ENCODE measurements at regions not wholly inside any gene's neighbourhood (a gene's known extent, or its start where the extent isn't known, plus 50 kb on each side); places are given as distances from the start of the nearest gene placed in this dataset.
"Not testable (repeated sequence)": the region's sequence is repeated elsewhere in the genome, so short reads cannot be mapped to it uniquely, and the experiment has no call there.

DNA sequence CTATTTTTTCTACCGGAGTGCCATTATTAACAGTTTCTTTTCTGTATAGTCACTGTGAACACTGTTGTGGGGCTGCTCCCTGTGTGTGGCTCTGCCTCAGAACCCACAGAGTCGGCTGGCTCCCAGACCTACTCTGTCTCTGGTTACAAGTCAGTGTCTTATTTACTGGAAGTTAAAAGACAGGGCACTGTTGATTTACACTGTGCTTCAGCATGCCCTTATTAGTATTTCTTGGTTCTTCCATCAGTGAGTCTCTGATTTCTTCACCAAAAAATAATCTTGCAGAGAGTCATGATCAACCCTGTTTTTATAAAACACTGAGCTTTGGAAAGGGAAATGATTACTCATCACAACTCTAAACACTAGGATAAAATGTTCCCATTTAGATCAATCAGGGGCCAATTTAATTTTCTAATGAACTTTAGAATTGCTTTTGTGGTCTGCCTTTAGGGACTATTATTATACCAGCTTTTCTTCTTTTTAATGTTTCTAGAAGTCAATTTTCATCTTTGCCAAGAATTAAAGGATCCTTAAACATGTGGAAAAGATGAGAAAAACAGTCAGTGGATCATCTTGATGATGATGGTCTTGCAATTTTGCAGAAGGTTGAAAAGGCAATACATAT is 92.6 kb downstream of the UTRN start:
- Histone ChIP-seq H3K4me1 (peaks cover 0 to 5% of the 10 kb centered on the region in 2 donors), H3K9me3 (no peaks in the 10 kb centered on the region), H3K27me3 (no peaks in the 10 kb centered on the region), H3K27ac (peak overlapping the region; percentile 22 to 50), H3K4me3 (no peak overlapping the region), H3K36me3 (no peaks in the 10 kb centered on the region)
- TF ChIP-seq POLR2A (IDR thresholded peaks at IDR 0.05) = no peak
- TF ChIP-seq, protein P1, sequence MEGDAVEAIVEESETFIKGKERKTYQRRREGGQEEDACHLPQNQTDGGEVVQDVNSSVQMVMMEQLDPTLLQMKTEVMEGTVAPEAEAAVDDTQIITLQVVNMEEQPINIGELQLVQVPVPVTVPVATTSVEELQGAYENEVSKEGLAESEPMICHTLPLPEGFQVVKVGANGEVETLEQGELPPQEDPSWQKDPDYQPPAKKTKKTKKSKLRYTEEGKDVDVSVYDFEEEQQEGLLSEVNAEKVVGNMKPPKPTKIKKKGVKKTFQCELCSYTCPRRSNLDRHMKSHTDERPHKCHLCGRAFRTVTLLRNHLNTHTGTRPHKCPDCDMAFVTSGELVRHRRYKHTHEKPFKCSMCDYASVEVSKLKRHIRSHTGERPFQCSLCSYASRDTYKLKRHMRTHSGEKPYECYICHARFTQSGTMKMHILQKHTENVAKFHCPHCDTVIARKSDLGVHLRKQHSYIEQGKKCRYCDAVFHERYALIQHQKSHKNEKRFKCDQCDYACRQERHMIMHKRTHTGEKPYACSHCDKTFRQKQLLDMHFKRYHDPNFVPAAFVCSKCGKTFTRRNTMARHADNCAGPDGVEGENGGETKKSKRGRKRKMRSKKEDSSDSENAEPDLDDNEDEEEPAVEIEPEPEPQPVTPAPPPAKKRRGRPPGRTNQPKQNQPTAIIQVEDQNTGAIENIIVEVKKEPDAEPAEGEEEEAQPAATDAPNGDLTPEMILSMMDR (IDR thresholded peaks at IDR 0.05) = no peak
- intact Hi-C loops (cut with DNase I; ENCODE audit: low total_unique reads) = no loop called here
- DNase-seq = no peak

DNA sequence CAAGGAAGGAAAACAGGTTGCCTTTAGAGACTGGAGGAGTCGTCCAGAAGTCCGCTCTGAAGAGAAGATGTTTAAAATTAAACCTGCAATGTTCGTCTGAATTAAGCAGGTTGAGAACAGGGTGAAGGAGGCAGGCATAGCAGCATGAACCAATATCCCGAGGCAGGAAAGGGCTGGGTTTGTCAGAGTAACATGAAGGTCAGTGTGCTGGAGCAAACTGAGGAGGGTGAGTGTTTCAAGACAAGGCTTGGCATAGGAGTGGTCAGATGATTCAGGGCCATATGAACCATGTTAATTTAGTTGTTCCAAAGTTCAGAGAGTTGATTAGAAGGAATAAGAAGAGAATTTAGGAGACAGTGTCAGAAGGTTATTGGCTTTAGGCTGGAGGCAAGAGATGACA is 93.3 kb downstream of the UTRN start:
- Histone ChIP-seq H3K4me1 (peaks cover 0 to 5% of the 10 kb centered on the region in 2 donors), H3K27ac (peak overlapping the region in 1 of 2 donors; percentile 1), H3K27me3 (no peaks in the 10 kb centered on the region), H3K4me3 (no peak overlapping the region), H3K9me3 (no peaks in the 10 kb centered on the region), H3K36me3 (no peaks in the 10 kb centered on the region)
- intact Hi-C loops (cut with DNase I; ENCODE audit: low total_unique reads) = no loop called here
- DNase-seq = no peak
- no peak for TF ChIP-seq POLR2A (IDR thresholded peaks at IDR 0.05)
- TF ChIP-seq, protein P1 (IDR thresholded peaks at IDR 0.05) = no peak

DNA sequence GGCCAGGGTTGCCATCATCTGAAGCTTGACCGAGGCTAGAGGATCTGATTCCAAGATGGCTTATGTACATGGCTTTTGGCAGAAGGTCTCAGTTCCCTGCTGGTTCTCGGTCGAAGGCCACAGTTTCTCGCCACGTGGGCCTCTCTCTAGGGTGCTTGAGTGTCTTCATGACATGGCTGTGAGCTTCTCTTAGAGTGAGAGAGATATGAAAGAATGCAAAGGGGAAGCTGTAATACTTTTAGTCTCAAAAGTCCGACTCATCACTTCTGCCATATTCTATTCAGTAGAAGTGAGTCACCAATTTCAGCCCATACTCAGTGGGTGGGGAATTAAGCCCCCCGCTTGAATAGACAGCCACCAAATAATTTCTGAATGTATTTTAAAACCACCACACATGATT is 94.2 kb downstream of the UTRN start:
- Histone ChIP-seq H3K27ac (no peak overlapping the region), H3K4me1 (peaks cover 0 to 5% of the 10 kb centered on the region in 2 donors), H3K4me3 (no peak overlapping the region), H3K36me3 (no peaks in the 10 kb centered on the region), H3K27me3 (no peaks in the 10 kb centered on the region), H3K9me3 (no peaks in the 10 kb centered on the region)
- intact Hi-C loops (cut with DNase I; ENCODE audit: low total_unique reads) = no loop called here
- DNase-seq = no peak
- TF ChIP-seq, protein P1 (IDR thresholded peaks at IDR 0.05) = no peak
- no peak for TF ChIP-seq POLR2A (IDR thresholded peaks at IDR 0.05)

DNA sequence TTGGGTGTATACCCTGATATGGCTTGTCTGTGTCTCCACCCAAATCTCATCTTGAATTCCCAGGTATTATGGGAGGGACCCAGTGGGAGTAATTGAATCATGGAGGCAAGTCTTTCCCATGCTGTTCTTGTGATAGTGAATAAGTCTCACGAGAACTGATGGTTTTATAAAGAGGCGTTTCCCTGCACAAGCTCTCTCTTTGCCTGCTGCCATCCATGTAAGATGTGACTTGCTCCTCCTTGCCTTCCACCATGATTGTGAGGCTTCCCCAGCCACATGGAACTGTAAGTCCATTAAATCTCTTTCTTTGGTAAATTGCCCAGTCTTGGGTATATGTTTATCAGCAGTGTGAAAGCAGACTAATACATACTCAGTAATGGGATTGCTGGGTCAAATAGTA is 96.4 kb downstream of the UTRN start:
- H3K9me3 ChIP-seq; H3K36me3 ChIP-seq; H3K27me3 ChIP-seq; H3K27ac ChIP-seq; H3K4me1 ChIP-seq; H3K4me3 ChIP-seq; DNase-seq; intact Hi-C loops (cut with DNase I; ENCODE audit: low total_unique reads): not testable (repeated sequence)

DNA sequence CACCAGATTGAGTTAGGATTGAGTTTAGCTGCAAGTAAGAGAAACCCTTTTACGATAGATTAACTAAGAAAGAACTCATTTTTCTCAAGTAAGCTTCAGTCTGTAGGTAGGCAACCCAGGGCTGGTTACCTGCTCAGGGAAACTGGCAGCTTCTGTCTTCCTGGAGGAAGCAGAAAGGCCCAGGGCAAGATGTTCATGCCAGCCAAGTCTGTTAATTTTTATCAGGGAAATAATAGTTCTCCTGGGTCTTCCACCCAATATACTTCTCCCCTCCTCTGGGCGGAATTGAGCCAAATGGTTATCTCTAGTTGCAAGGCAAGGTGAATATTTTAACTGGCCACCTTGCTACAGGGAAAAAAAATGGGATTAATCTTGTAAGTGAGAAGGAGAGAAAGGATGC is 98.2 kb downstream of the UTRN start:
- TF ChIP-seq, protein P1 (IDR thresholded peaks at IDR 0.05) = no peak
- no peak for TF ChIP-seq POLR2A (IDR thresholded peaks at IDR 0.05)
- Histone ChIP-seq H3K36me3 (no peaks in the 10 kb centered on the region), H3K27ac (no peak overlapping the region), H3K4me1 (no peaks in the 10 kb centered on the region), H3K27me3 (no peaks in the 10 kb centered on the region), H3K9me3 (no peaks in the 10 kb centered on the region), H3K4me3 (no peak overlapping the region)
- no peak for DNase-seq
- intact Hi-C loops (cut with DNase I; ENCODE audit: low total_unique reads) = no loop called here

DNA sequence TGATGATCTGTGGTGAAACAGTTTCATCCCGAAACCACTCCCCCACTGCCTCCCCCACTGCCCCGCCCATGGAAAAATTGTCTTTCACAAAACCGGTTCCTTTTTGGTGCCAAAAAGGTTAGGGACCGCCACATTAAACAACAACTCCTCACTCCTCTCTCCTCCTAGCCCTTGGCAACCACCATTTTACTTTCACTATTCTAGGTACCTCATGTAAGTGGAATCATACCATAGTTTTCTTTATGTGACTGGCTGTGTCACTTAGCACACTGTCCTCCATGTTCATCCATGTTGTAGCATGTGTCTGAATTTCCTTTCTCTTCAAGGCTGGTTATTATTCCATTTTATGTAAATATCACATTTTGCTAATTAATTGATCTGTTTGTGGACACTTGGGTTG is 99.3 kb downstream of the UTRN start:
- no peak for DNase-seq
- H3K27ac ChIP-seq = no peak overlapping the region
- intact Hi-C loops (cut with DNase I; ENCODE audit: low total_unique reads) = no loop called here
- H3K4me3 ChIP-seq = no peak overlapping the region
- no peaks in the 10 kb centered on the region for H3K36me3 ChIP-seq
- H3K9me3 ChIP-seq = no peaks in the 10 kb centered on the region
- H3K4me1 ChIP-seq = no peaks in the 10 kb centered on the region
- TF ChIP-seq, protein P1 (IDR thresholded peaks at IDR 0.05) = no peak
- no peak for TF ChIP-seq POLR2A (IDR thresholded peaks at IDR 0.05)
- H3K27me3 ChIP-seq = no peaks in the 10 kb centered on the region

DNA sequence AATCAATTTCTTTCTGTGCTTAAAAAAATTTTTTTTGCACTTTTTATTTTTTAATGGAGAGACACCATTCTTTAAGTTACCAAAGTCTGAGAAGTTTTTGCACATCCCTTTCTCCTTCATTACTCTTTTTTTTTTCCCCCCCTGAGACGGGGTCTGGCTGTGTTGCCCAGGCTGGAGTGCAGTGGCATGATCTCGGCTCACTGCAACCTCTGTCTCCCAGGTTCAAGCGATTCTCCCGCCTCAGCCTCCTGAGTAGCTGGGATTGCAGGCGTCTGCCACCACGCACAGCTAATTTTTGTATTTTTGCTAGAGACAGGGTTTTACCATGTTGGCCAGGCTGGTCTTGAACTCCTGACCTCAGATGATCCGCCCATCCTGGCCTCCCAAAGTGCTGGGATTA is 104.3 kb downstream of the UTRN start:
- H3K27ac ChIP-seq; DNase-seq; H3K9me3 ChIP-seq; H3K27me3 ChIP-seq; H3K4me1 ChIP-seq; H3K4me3 ChIP-seq; H3K36me3 ChIP-seq; intact Hi-C loops (cut with DNase I; ENCODE audit: low total_unique reads): not testable (repeated sequence)
